ENCODE measurements at regions not wholly inside any gene's neighbourhood (a gene's known extent, or its start where the extent isn't known, plus 50 kb on each side); places are given as distances from the start of the nearest gene placed in this dataset.

DNA sequence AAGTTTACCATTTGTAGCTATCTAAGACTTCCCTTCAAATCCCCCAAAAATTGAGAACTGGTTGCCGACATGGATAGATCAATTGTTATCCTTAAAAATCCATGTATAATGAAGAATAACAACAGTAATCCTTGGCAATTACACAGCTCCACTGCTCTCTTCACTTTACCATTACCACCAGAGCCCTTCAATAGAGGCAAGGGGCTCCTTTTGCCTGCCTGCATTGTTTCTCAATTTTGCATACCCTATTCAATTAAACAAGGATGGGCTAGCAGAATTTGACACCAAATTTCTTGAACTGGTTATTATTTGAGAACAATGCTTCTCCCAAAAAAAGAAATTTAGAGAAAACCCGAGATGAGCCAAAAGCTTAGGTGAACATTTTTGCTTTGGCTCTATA is 387.8 kb upstream of the PKN2 start:
- no peak for DNase-seq (ENCODE audit: low read depth)

DNA sequence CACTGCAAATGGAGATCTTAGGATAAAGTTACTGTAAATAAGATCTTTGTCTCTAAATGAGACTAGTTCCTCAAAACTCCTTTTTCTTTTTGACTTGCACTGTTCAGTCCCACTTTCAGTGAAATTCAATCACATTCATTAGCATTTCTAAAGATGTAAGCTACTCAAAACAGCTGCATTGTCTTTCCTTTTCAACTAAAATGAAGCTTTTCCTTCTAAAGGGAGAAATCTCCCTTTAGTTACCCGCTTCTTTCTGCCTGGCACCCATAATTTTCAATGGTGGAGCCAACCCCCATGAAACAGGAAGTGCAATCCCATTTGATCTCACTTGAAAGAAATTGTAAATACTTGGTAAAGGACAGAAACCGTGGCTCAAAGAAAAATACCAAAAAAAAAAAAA is 387.4 kb upstream of the PKN2 start:
- no peak for DNase-seq (ENCODE audit: low read depth)

DNA sequence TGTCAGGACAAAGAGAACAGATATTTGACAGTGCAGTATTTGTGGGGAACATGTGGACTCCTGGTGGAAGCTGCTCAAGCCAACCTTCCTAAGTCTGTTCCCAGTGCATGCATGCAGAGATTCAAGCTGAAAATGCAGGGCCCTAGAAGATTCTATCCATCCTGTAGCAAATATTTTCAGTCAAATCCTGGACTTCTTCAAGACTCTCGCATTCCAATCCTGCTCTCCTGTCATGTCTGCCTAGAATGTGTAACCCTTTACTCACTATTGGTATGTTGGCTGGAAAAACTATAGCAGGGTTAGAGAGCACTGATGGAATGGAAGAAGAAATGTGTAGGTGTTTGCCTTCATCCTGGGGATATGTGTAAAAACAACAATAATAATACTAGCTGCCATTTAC is 385.6 kb upstream of the PKN2 start:
- DNase-seq (ENCODE audit: low read depth), result no peak

DNA sequence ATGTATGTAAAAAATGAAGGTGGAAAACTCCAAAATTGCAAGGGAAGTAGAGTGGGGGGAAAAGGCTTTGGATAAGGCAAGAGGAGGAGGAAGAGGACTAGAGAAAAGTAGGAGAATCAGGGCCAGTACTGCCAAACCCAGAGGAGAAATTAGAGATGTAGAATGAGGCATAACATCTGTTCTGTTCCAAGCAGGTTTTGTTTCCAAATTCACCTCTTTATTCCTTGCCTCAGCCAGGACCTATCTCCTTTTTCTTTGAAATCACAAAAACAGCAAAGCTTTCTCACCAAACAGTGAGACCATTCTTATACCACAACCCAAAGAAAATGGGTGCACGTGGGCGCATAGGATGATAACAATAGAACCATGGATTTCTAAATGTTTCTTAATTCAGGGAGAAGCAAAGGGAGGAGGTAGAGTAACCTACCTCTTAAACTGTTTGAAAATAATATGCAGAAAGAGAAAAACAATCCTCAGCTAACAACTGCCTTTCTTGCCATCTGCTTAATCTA is 383.3 kb upstream of the PKN2 start:
- no peak for DNase-seq (ENCODE audit: low read depth)

DNA sequence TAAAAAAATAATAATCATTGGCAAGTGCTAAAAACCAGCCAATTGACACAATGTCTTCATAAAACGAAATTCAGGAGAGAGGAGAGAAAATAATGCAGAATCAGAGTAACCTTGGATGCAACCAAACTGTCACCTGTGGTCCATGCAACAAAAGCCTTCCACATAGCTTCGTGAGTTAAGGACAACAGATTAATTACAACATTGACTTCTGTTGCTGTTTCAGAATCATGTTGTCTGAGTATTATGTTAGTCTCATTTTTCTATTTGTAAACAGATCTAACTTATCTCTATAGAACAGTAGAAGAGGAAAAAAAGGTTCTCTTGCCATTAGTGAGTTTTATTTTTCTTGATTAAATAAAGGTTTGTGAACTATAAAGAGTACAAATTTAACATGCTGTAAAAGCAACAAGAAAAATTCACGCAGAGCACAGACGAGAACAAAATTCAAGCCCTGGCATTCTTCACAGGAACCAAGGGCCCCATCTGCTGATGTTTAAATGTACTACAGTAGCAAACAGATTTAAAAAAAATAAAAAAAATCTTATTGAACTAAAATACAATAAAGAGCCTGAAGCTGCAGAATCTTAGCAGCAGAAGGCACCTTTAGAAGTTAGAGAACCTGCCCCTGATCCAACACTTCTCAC is 381.1 kb upstream of the PKN2 start:
- DNase-seq (ENCODE audit: low read depth), result no peak

DNA sequence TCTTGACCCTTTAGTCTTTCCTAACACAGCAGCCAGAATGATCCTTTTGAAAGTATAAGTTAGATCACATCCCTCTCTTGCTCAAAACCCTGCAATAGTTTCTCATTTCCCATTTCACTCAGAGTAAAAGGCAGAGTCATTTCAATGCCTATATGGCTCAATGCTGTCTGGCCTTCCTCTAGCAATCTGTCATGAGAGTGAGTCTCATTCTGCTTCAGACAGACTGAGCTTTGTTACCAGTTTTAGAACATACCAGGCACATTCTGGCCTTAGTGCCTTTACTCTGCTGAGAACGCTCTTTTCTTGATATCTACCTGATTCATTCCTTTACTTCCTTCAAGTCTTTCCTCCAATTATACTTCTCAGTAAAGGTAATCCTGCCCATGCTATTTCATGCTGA is 372.8 kb upstream of the PKN2 start:
- DNase-seq (ENCODE audit: low read depth), result no peak

DNA sequence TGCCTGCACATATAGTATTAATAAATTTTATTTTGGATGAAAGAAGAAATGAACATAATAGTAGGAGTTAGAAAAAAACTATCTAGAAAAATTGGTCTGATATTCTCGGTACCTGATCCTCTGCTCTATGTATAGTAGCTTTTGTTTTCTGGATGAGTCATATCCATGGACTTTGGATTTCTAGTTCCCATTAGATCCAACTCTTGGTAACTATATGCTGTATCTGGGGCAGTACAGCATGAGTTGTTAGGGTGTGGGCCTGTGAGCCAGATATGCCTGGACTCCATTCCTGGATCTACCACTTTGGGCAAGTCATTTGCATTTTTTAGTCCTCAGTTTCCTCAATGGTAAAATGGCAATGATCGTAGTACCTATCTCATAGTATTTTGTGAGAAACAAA is 372.2 kb upstream of the PKN2 start:
- no peak for DNase-seq (ENCODE audit: low read depth)

DNA sequence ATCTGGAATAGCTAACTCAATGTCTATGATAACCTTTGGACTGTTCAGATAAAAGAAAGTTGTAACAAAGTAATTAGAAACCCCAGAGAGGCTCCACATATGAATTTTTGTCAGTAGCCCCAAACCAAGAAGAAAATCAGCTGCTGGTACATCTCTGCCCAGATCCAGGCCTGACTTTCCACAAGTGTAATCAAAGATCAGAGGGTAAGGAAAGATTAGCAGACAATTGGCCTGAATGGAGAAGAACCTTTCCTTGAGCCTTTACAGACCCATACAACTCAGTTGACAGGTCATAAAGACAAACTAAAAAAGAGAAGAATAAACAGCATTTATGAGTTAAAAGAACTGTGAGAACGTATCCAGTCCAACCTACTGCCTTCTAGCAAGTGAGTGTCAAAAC is 366.7 kb upstream of the PKN2 start:
- DNase-seq (ENCODE audit: low read depth), result no peak

DNA sequence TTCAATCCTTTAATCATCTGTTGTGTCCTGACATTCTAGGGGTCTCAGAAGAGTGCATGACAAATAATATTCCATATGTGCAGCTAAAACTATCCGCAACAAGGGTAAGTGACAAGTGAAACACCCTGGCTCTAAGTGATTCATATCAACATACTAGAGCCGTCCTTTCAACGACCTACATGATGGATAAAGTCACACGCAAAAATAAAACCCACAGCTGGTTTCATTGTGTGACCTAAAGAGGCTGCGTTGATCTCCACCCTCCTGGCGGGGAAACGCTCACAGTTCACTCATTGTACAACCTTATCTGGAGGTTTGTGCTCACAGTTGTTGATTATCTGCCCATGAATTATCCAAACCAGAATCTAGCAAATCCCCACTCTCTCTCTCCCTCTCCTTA is 365.3 kb upstream of the PKN2 start:
- DNase-seq (ENCODE audit: low read depth), result no peak

DNA sequence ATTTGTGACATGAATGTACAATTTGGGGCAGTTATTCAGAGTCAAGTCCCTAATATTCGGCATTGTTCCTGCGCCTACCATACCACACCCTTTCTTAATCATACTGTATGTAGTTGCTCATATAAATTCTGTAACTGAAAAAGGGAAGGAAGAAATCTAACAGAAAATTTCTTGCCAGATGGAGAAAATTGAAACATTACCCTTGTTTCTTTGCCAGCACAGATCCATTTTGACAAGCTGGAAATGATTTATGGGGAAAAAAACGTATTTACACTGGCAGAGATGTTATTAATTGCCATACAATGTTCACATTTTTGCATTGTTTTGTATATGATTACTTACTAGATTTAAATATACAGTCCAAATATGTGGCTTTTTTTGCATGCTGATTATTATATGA is 363.8 kb upstream of the PKN2 start:
- no peak for DNase-seq (ENCODE audit: low read depth)

DNA sequence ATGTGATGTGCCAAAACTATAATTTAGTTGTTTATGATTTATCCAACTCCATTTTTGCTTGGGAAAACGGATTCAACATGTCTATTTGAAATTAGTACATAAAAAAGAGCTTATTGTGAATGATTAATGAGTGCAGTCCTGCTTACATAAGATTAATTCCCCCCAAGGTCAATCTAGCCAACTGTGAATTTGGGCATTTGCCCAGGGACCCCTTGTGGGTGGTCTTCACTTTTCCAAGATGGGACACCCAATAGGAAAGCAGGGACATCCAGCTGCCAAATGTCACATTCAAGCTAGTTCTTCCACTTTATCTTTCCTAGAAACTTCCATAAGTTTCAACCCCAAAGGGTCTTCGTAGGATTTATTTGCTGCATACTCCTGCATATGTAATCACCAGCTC is 362.4 kb upstream of the PKN2 start:
- no peak for DNase-seq (ENCODE audit: low read depth)

DNA sequence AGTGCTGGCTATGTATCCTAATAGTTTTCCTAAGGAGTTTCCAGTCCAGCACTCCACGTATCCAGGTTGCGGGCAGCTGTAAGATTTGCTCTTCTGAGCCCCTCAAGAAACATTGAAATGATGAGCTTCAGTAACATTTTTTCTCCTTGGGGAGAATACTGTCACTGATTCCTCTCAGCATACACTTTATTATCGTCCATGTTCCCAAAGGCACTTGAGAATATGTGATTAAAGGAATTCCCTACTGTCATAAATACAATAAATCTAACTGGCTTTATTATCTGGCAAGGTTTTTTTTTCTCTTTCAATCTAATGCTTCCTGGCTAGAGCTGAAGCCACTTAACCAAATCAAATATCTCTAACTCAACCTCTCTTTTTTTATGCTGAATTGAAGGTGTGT is 359.2 kb upstream of the PKN2 start:
- no peak for DNase-seq (ENCODE audit: low read depth)

DNA sequence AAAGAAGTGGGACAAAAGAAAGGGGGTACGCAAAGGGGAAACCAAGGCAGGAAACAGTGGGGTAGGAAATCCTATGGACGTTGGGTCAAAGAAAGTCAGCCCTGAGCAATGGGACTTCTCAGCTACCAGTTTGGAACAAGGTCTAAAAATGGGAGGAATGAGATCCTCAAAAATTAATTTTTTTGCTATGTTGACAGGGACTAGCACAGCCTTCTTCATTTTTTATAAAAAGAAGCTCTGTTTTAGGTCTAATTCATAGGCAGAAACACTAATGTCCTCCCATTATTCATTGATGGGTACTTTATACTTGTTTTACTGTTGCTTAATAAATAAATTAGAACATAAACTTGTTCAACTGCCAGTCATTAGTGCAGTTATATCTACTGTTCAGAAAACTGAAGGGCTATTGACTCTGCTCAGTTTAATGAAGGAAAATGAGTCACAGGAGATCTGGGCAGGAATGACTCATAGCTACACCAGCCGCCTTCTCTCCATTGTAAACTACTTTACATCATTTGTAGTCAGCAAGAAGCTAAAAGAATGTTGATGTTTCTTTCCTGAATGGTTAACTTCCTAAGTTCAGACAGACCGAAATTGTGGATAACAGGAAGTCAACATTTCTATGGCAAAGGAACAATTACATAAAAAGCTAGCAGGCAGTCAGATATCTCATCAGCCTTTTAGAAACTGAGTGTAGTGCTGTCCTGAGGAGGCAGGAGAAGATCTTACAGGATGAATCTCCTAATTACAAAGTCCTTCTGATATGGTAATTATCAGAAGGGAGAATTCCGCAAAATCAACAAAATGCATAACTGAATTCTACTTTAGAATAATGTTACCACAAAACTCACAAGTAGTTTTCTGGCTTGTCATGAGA is 356.4 kb upstream of the PKN2 start:
- DNase-seq (ENCODE audit: low read depth), result no peak

DNA sequence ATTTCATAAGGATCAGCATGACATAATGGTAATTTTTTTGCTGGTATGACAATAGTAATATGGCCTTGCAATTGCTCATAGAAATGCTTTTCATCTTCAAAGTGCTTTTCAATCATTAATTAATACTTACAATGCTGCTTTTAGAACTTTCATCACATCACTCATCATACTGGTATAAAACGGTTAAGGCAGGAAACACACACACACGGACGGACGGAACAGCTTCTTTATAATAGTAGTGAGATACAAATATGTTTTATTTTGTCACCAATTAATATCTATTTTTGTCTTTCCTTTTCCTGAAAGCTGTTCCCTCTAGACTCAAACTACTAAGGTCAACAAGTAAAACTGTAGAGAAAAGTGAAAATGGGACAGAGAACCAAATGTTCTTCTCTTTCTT is 353.9 kb upstream of the PKN2 start:
- no peak for DNase-seq (ENCODE audit: low read depth)

DNA sequence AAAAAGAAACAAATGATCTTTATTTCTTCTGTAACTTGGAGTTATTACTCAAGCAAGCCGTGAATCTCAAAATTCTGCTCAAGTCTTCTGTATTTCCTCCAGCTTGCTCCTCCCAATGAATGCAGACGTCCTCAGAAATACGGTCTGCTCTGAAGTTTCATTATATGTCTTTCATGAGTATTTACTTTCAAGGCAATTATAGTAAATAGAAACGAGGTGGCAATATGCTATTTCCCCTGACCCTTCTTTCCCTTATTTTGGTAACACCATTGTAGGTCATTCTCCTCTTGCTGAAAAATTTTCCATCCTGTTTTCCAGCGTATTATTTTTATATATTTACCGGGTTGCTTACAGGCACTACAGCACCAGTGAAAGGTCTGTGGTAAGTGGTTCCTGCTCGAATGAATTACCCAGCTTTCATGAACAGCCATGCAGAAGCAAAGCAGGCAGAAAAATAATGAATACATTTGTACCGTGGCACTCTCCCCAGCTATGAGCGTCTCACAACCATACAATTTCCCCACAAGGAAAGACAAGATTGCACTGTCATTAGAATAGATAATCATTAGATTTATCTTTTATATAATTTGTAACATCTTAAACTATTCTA is 350.9 kb upstream of the PKN2 start:
- no peak for DNase-seq (ENCODE audit: low read depth)

DNA sequence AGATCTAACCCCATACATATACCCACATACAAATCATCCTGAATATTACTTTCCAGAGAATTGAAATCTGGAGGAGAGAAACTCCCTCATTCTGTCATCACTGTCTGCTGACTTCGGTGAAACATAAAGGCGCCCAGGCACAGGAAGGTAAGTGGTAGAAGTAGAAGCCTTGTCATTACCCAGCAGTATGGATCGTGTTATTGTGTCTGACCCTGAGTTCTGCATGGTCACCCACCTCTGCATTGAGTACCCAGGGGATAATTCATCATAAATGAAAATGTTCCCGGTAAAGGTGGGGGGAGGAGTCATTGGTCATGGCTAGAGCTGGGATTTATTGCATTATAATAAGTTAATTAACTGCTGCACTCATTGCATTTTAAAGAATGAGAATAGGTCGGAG is 342.6 kb upstream of the PKN2 start:
- DNase-seq (ENCODE audit: low read depth), result no peak

DNA sequence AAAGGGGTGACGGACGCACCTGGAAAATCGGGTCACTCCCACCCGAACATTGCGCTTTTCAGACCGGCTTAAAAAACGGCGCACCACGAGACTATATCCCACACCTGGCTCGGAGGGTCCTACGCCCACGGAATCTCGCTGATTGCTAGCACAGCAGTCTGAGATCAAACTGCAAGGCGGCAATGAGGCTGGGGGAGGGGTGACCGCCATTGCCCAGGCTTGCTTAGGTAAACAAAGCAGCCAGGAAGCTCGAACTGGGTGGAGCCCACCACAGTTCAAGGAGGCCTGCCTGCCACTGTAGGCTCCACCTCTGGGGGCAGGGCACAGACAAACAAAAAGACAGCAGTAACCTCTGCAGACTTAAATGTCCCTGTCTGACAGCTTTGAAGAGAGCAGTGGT is 342.0 kb upstream of the PKN2 start:
- DNase-seq (ENCODE audit: low read depth), result peak; percentile 0

DNA sequence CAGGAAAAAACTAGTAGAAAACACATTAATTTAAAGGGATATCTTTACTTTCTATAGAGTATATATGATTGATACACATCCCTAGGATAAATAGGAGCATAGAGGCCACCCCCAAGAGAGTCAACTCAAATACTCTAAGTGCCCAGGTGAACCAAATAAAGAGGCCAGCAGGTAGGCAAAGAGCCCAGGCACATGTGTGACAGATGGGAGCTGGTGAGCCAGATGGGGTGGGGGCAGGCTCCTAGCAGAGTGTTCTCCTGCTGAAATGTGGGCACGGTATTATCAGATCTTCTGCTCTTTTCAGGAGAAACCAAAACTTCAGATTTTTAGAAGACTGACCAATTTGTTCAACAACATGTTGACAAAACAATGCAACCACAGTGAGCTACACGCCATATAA is 333.4 kb upstream of the PKN2 start:
- no peak for DNase-seq (ENCODE audit: low read depth)

DNA sequence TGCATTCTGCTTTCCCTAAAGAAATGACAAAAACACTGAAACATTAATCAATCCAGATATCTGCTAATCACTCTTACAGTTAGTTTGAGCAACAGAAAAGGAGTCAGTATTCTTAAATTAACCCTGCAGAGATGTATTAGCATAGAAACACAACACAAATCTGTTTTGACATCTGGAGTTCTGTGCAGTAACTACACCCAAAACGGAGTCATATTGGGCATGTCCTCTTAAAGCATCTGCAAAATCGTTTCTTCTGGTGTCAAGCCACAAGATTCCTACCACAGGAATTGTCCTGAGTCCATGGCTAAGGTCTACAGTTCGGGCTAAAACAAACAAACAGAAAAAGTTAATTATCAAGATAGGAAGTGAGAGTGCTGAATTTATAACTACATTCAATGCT is 332.1 kb upstream of the PKN2 start:
- no peak for DNase-seq (ENCODE audit: low read depth)

DNA sequence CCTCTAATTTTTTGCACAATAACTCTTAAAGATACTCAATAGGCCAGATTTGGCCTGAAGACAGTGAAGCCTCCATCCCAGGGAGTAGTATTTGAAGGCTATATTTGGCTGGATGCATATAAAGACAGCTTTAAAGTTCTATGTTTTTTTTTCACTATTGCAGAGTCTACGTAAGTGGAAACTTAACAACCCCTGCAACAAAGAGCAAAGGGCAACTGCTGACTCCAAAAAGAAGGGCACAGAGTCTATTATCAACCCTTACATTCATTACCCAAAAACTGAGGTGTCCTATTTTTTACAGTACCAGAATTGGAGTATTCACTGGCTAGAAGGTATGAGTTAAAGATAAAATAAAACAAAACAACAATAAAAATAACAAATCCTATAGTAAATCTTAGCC is 329.8 kb upstream of the PKN2 start:
- no peak for DNase-seq (ENCODE audit: low read depth)

DNA sequence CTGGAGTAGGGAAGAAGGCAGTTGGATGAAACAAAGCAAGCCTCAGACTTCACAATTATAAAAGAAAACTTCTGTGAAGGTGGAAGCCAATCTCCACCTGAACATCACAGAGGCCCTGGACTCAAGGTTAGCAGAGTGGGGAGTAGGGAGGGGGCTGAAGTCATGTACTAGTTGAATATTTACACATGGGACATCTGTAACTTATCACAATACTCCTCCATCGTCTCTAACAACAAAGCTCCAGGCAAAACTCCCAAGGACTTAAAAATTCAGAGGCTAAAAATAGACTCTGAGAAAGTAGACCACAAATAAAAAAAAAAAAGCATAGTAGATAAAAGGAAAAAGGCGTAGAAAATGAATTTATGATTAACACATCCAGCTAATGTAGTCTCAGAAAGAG is 326.3 kb upstream of the PKN2 start:
- no peak for DNase-seq (ENCODE audit: low read depth)

DNA sequence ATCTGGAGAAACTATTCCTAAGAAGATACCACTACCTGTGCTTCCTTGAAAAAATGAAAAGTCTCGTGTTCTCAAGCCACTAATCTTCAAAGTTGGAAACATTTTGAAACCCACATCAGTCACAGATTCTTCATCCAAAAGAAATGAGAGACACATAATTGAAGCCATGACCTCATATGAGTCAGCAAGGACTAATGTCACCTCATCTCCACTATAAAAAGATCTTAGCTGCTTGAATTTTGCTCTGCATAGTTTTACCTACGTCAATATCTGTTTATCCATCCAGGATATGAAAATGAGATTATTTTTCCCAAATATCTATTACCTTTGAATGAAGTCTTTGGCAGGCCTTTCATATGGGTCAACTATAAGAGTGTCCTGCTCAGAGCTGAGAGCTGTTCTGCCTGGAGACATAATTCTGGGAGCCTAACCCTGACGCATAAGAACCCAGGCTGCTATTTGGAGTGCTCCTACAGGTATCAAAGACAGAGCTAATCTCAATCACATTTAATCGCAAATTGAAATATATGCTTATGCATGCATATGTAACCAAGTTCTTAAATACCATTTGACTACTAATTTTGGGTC is 312.5 kb upstream of the PKN2 start:
- no peak for DNase-seq (ENCODE audit: low read depth)

DNA sequence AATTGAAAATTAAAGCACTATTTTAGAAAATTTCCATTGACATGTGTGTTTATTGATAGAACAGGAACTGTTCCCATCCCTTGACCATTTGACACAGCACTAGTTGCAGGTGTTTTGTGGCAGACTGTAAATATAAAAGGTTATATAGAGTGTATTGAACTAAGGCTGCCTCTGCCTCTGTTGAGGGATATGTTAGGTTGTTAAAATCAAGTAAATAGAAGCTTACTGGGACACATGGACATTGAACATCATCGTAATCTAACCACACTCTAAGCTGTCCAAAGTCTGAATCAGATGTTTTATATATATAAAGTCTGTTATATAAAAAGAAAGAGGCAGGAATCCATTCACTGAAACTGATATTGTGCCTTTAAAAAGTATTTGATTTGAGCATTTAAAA is 308.1 kb upstream of the PKN2 start:
- DNase-seq (ENCODE audit: low read depth), result no peak

Data from activated T-helper 1 cell treated with Interleukin-2 at 50 U/mL for 16 hours (primary cell).